ENCODE measurements at regions not wholly inside any gene's neighbourhood (a gene's known extent, or its start where the extent isn't known, plus 50 kb on each side); places are given as distances from the start of the nearest gene placed in this dataset.

GRCh38 chr6:119514345-119514744 lies 164.8 kb upstream of the MAN1A1 start:
- no peaks in the 10 kb centered on the region for H3K27me3 Mint-ChIP-seq (ENCODE audit: low read depth)

More at GRCh38 chr6:119514345-119514744, 164.8 kb upstream of the MAN1A1 start:
- Mint-ChIP-seq H3K4me3 (no peak overlapping the region), H3K9me3 (no peaks in the 10 kb centered on the region), H3K36me3 (ENCODE audit: insufficient read depth in 1 of 3, low read depth in 3 of 3) (no peaks in the 10 kb centered on the region), H3K27ac (no peak overlapping the region; a peak in 1 of 7 replicates), H3K4me1 (peaks cover 4 to 10% of the 10 kb centered on the region in 2 experiments; a peak in 3 of 4 replicates)
- H2BK12ac ChIP-seq (ENCODE audit: insufficient read length, low read depth, low read length), result no peak overlapping the region
- H3K79me2 ChIP-seq (ENCODE audit: insufficient read depth, low read length), result no peaks in the 10 kb centered on the region
- H3K23ac ChIP-seq (ENCODE audit: insufficient read length, low read depth, low read length), result no peak overlapping the region
- H4K5ac ChIP-seq (ENCODE audit: insufficient read length, low read depth, low read length), result no peak overlapping the region
- H4K20me1 ChIP-seq (ENCODE audit: control insufficient read depth, insufficient read depth, insufficient read length), result no peaks in the 10 kb centered on the region
- WGBS (ENCODE audit: extremely low coverage, insufficient read length, low lambda C conversion rate), result no CpG with 5 or more reads among the region's 2 CpGs
- H2AFZ ChIP-seq (ENCODE audit: low read length), result no peak overlapping the region
- no peaks in the 10 kb centered on the region for H3K9me3 ChIP-seq (ENCODE audit: control insufficient read depth, low read depth, low read length)
- H3K23me2 ChIP-seq (ENCODE audit: insufficient read length, low read depth, low read length, poor library complexity, severe bottlenecking), result no peaks in the 10 kb centered on the region
- DNase-seq, result no peak
- H3K27ac ChIP-seq (ENCODE audit: insufficient read length, low read depth, low read length), result no peak overlapping the region
- no peak overlapping the region for H3K4ac ChIP-seq (ENCODE audit: low read depth, low read length)
- no peak overlapping the region for H3K9ac ChIP-seq (ENCODE audit: extremely low read depth, insufficient read length, low read length)
- no peak overlapping the region for H3K56ac ChIP-seq (ENCODE audit: insufficient read length, low read depth, low read length)
- H2BK15ac ChIP-seq (ENCODE audit: low read depth, low read length), result no peak overlapping the region
- H3K4me1 ChIP-seq (ENCODE audit: insufficient read depth, low read length), result no peaks in the 10 kb centered on the region; the same call in 1 of the 2 replicates
- TF ChIP-seq CTCF (conservative IDR thresholded peaks at IDR 0.05), result no peak
- no peak overlapping the region for H3K14ac ChIP-seq (ENCODE audit: insufficient read depth, low read length)
- no peak overlapping the region for H4K91ac ChIP-seq (ENCODE audit: insufficient read length, low read depth, low read length)
- H4K8ac ChIP-seq (replicated peaks; ENCODE audit: insufficient read length, low read depth, low read length), result no peak overlapping the region
- H3K18ac ChIP-seq (ENCODE audit: insufficient read length, low read depth, low read length), result no peak overlapping the region
- H3T11ph ChIP-seq (ENCODE audit: low read length), result no peak overlapping the region
- no peak overlapping the region for H2BK20ac ChIP-seq (ENCODE audit: low read depth, low read length, poor library complexity, severe bottlenecking)
- H3K79me1 ChIP-seq (ENCODE audit: insufficient read depth, low read depth, low read length, poor library complexity, severe bottlenecking), result no peaks in the 10 kb centered on the region
- no peak overlapping the region for H2AK5ac ChIP-seq (ENCODE audit: insufficient read length, low read length)
- no peak overlapping the region for H2BK120ac ChIP-seq (ENCODE audit: low read depth, low read length, poor library complexity, severe bottlenecking)
- H3K4me2 ChIP-seq (ENCODE audit: insufficient read depth, insufficient read length, low read length), result no peak overlapping the region
- H2BK5ac ChIP-seq (ENCODE audit: insufficient read length, low read length), result no peak overlapping the region
- no peaks in the 10 kb centered on the region for H3K27me3 ChIP-seq (ENCODE audit: insufficient read depth, low read length)

Measured in H9 (cell line).